ACC112 (cell line): ENCODE measurements at regions not wholly inside any gene's neighbourhood (a gene's known extent, or its start where the extent isn't known, plus 50 kb on each side); places are given as distances from the start of the nearest gene placed in this dataset.
"Not testable (repeated sequence)": the region's sequence is repeated elsewhere in the genome, so short reads cannot be mapped to it uniquely, and the experiment has no call there.

Experiments
- H2AFZ ChIP-seq: fragments of 200-600 bp; sonication (generic); one replicate; pipeline ENCODE4 v1.6.0; 2017; ENCODE audit warnings: antibody characterized with exemption, low read length; ENCODE audit not compliant: unreplicated experiment
- H3K27ac ChIP-seq: fragments of 200-600 bp; sonication (generic); 2 replicates; pipeline ENCODE4 v1.5.1; 2014; ENCODE audit warnings: low read depth, mild to moderate bottlenecking, antibody characterized with exemption, low read length, moderate library complexity
- H3K27me3 ChIP-seq: fragments of 200-600 bp; sonication (generic); 2 replicates; pipeline ENCODE4 v1.6.1; 2014; ENCODE audit warnings: mild to moderate bottlenecking, antibody characterized with exemption, low read length, moderate library complexity, mixed read lengths; ENCODE audit not compliant: insufficient read depth
- H3K36me3 ChIP-seq: fragments of 200-600 bp; sonication (generic); 2 replicates; pipeline ENCODE4 v1.6.1; 2016; ENCODE audit warnings: mild to moderate bottlenecking, antibody characterized with exemption, low read length, moderate library complexity, mixed read lengths; ENCODE audit not compliant: insufficient read depth
- H3K4me1 ChIP-seq: fragments of 200-600 bp; sonication (generic); one replicate; pipeline ENCODE4 v1.6.1; 2016; ENCODE audit warnings: low read length, mixed read lengths; ENCODE audit not compliant: insufficient read depth, unreplicated experiment, control insufficient read depth
- H3K4me3 ChIP-seq: fragments of 200-600 bp; sonication (generic); 2 replicates; pipeline ENCODE4 v1.5.1; 2014; ENCODE audit warnings: mild to moderate bottlenecking, low read depth, low read length
- H3K79me2 ChIP-seq: fragments of 200-600 bp; sonication (generic); one replicate; pipeline ENCODE4 v1.6.0; 2016; ENCODE audit warnings: low read length; ENCODE audit not compliant: control insufficient read depth, unreplicated experiment, insufficient read depth

DNA sequence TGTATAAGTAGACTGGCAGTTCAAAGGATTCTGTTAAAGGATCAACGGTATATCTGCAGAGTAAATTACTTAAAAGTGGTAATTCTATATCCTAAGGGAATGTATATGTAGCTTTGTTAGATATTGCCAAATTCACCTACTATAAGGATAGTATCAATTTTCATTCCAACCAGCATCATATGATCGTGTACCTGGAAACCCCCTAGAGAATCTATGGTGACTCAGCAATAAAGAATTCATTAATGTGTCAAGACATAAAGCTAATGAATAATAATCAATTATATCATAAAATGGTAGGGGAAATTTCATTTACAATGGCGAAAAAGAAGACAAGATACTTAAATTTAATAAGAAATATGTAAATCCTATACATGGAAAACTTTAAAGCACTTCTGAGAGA, 234.1 kb upstream of the ACTBL2 start:
- Histone ChIP-seq H2AFZ (no peak overlapping the region), H3K27ac (no peak overlapping the region)

GRCh38 chr5:57715296-57715695, 232.7 kb upstream of the ACTBL2 start:
- Histone ChIP-seq H3K27me3 (no peaks in the 10 kb centered on the region), H3K27ac (no peak overlapping the region), H3K79me2 (no peaks in the 10 kb centered on the region), H3K4me3 (no peak overlapping the region), H2AFZ (no peak overlapping the region), H3K4me1 (peaks cover 13% of the 10 kb centered on the region), H3K36me3 (no peaks in the 10 kb centered on the region)

More for the DNA sequence above, 234.1 kb upstream of the ACTBL2 start:
- Histone ChIP-seq H3K4me1 (peaks cover 13% of the 10 kb centered on the region), H3K27me3 (no peaks in the 10 kb centered on the region), H3K4me3 (no peak overlapping the region), H3K36me3 (no peaks in the 10 kb centered on the region), H3K79me2 (no peaks in the 10 kb centered on the region)

DNA sequence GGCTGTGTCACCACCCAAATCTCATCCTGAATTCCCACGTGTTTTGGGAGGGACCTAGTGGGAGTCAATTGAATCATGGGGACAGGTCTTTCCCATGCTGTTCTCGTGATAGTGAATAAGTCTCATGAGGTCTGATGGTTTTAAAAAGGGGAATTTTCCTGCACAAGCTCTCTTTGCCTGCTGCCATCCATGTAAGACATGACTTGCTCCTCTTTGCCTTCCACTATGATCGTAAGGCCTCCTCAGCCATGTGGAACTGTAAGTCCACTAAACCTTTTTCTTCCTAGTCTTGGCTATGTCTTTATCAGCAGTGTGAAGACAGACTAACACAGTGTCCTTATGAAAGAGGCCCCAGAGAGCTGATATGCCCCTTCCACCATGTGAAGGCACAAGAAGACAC, 230.9 kb upstream of the ACTBL2 start:
- H2AFZ ChIP-seq, H3K27ac ChIP-seq: not testable (repeated sequence)
- H3K4me1 ChIP-seq: peaks cover 13% of the 10 kb centered on the region

DNA sequence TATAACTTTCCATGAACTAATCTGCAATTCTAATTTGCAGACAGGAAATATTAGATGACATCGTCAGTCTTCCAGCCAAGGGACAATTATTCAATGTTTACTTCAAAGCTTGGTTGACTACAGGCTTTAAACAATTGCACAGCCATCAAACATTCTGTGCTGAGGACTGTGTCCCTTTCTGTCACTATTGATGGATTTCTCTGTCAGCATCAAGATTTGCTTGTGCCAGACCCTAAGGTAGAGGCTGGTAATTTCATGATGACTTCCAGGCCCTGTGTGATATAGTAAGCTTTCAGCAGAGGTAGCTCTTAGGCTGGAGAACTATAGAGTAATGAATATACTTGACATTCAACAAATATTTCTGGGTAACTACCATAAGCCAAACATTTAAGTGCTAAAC, 229.3 kb upstream of the ACTBL2 start:
- no peak overlapping the region for H2AFZ ChIP-seq
- H3K36me3 ChIP-seq: no peaks in the 10 kb centered on the region
- no peak overlapping the region for H3K27ac ChIP-seq
- H3K4me3 ChIP-seq: no peak overlapping the region
- no peaks in the 10 kb centered on the region for H3K79me2 ChIP-seq
- H3K4me1 ChIP-seq: peaks cover 3% of the 10 kb centered on the region
- H3K27me3 ChIP-seq: no peaks in the 10 kb centered on the region

More for the DNA sequence above, 230.9 kb upstream of the ACTBL2 start:
- H3K27me3 ChIP-seq, H3K36me3 ChIP-seq, H3K4me3 ChIP-seq, H3K79me2 ChIP-seq: not testable (repeated sequence)

- Histone ChIP-seq H3K4me1 (peaks cover 3% of the 10 kb centered on the region), H3K4me3 (no peak overlapping the region), H3K27me3 (no peaks in the 10 kb centered on the region), H3K27ac (no peak overlapping the region), H3K36me3 (no peaks in the 10 kb centered on the region), H2AFZ (no peak overlapping the region), H3K79me2 (no peaks in the 10 kb centered on the region)
Measured at GRCh38 chr5:57711471-57711870, 228.9 kb upstream of the ACTBL2 start.

DNA sequence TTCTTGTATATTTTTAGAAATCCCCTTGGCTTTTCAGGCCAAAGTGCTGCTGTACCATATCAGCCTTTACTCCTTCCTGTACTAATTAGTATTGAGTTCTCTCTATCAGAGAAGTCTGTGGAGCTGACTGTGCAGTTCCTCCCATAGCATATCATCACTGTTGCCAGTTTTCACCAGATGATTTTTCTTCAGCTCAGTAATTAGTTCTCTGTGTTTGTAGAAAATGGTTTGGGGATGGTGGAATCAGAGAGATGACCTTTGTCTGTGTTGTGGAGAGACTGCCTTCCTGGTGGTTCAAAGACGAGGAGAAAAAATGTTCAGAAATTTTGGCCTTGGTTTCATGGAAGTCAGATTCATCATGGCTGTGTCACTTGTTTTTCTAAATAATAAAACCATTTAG, 227.5 kb upstream of the ACTBL2 start:
- Histone ChIP-seq H3K4me3 (no peak overlapping the region), H2AFZ (no peak overlapping the region), H3K36me3 (no peaks in the 10 kb centered on the region), H3K27me3 (no peaks in the 10 kb centered on the region), H3K27ac (no peak overlapping the region), H3K4me1 (peaks cover 3% of the 10 kb centered on the region), H3K79me2 (no peaks in the 10 kb centered on the region)

- Histone ChIP-seq H3K4me3 (no peak overlapping the region), H2AFZ (no peak overlapping the region), H3K27me3 (no peaks in the 10 kb centered on the region), H3K4me1 (peaks cover 3% of the 10 kb centered on the region), H3K79me2 (no peaks in the 10 kb centered on the region), H3K27ac (no peak overlapping the region), H3K36me3 (no peaks in the 10 kb centered on the region)
Measured at GRCh38 chr5:57705769-57706168, 223.2 kb upstream of the ACTBL2 start.

DNA sequence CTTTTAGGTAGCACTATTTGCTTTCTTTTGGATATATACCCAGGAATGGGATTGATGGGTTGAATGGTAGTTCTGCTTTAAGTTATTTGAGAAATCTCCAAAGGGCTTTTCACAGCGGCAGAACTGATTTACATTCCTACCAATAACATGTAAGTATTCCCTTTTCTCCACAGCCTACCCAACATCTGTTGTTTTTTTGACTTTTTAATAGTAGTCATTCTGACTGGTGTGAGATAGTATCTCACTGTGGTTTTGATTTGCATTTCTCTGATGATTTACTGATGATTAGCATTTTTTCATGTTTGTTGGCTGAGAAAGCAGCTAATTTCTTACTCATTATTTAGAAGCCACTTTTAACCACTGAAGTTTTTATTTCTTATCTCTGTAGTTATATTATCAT, 221.1 kb upstream of the ACTBL2 start:
- Histone ChIP-seq H3K36me3 (no peaks in the 10 kb centered on the region), H3K79me2 (no peaks in the 10 kb centered on the region), H3K27me3 (no peaks in the 10 kb centered on the region), H2AFZ (no peak overlapping the region), H3K27ac (no peak overlapping the region), H3K4me1 (peaks cover 2% of the 10 kb centered on the region), H3K4me3 (no peak overlapping the region)

DNA sequence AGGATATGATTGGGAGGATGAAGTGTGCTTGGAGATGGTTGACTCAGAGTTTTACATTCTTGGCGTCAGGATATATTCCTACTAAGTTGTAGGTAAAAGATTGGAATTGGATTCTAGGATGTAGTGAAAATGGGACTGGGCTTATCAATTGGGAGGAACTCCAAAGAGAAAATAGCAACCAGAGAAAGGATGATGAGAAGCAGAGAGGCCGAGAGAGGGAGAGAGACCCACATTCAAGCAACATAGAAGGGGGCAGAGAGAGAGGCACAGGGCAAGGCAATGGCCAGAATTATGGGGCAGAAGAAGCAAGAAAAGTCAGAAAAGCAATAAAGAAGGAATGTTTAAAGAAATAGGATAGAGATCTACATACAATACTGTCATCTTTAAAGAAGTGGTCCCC, 217.9 kb upstream of the ACTBL2 start:
- Histone ChIP-seq H3K36me3 (no peaks in the 10 kb centered on the region), H3K27me3 (no peaks in the 10 kb centered on the region), H3K4me3 (no peak overlapping the region), H3K27ac (no peak overlapping the region), H3K4me1 (peaks cover 28% of the 10 kb centered on the region), H3K79me2 (no peaks in the 10 kb centered on the region), H2AFZ (no peak overlapping the region)

DNA sequence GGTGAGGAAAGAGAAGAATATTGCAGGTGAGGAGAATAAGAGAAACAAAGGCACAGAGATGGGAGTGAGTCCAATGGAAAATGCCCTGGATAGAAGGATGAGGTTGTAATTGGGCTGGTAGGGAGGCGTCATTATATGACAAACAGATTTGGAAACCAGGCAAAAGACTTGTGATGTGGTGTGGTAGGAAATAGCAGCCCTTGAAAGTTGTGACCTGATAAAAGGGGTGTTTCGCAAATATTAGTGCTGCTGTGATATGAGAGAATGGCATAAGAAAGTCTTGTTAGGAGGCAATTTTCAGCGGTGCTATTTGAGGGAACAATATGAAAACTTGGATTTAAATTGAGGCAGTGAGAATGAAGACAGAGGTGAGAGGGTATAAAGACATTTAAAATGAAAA, 217.5 kb upstream of the ACTBL2 start:
- Histone ChIP-seq H3K4me3 (no peak overlapping the region), H2AFZ (no peak overlapping the region), H3K36me3 (no peaks in the 10 kb centered on the region), H3K4me1 (peaks cover 32% of the 10 kb centered on the region), H3K27ac (no peak overlapping the region), H3K79me2 (no peaks in the 10 kb centered on the region), H3K27me3 (no peaks in the 10 kb centered on the region)

- no peak overlapping the region for H3K4me3 ChIP-seq
- H3K27me3 ChIP-seq: no peaks in the 10 kb centered on the region
- H2AFZ ChIP-seq: no peak overlapping the region
- H3K4me1 ChIP-seq: peaks cover 45% of the 10 kb centered on the region
- H3K27ac ChIP-seq: no peak overlapping the region
- H3K36me3 ChIP-seq: no peaks in the 10 kb centered on the region
- H3K79me2 ChIP-seq: no peaks in the 10 kb centered on the region
Measured at GRCh38 chr5:57698802-57699201, 216.2 kb upstream of the ACTBL2 start.
